NCI-H69 (cell line): ENCODE measurements at regions not wholly inside any gene's neighbourhood (a gene's known extent, or its start where the extent isn't known, plus 50 kb on each side); places are given as distances from the start of the nearest gene placed in this dataset.
"Not testable (repeated sequence)": the region's sequence is repeated elsewhere in the genome, so short reads cannot be mapped to it uniquely, and the experiment has no call there.

Experiments used
- DNase-seq: peaks from one replicate; lab custom pipeline; 2025; lab: John Stamatoyannopoulos, UW

DNA sequence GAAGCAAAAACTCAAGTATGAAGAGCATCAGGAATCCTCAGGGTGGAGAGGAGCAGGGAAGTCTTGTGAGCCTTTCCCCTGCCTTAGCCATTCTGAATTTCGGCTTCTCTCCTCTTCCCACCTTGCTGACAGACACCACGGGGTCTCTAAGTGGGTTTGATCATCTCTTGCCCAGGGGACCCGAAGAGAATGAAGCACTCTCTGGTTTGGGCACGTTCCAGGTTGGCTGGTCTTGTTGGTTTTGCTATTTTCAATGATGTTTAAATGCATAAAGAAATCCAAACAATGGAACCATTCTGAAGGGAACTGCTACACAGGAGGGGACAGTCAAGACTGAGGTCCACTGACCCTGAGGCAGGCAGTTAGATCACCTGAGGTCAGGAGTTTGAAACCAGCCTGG lies 131.7 kb downstream of the PXDC1 start:
- DNase-seq: no peak

GRCh38 chr6:3619201-3619600 lies 132.3 kb downstream of the PXDC1 start:
- DNase-seq: no peak

- DNase-seq: no peak
These were observed 132.9 kb downstream of the PXDC1 start for GRCh38 chr6:3618642-3619041.

DNA sequence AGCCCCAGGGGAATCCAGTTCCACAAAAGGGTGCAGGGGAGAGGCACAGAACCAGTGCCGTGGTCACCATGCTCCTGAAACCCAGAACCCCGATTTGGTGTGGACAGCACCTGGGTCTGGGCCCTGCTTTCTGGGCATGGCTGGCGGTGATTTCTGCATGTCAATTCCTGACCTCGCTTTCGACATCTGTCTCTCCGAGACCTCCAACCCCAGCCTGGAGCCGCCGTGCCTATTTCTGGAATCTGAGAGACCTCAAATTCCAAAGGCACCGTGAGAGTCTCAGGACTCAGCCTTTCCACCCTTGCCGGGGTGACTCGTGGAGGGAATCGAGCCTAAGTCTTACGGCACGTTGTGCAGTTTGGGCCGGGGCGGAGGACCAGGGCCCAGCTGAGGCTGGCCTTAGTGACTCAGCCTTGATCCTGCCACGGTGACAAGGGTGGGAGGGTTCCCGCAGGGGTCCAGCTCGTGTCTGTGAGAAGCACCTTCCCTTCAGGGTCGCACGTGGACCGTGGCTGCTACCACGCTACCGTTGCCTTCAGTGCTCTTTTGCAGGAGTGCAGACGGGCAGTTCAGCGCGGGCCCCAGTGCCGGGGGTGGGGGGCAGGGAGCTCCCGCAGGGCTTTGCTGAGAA lies 133.7 kb downstream of the PXDC1 start:
- no peak for DNase-seq

DNA sequence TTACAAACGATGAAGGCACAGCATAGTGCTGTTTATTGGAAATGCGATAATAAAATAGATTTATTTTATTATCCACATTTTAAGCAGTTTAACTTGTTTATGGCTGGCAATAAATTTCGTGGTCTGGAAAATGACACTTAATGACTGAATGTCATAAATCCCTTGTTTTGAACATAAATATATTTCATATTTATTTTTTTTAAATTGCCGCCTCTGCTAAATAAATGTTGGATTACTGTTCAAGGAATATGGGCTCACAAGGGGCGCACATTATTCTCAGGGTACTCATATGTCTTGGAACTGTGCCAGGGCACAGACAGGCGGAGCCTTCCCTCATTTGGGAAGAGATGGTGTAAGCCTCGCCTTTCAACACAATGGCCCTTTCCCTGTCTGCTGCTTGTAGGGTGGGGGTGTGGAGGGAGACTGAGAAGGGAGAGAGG lies 134.3 kb downstream of the PXDC1 start:
- peak; percentile 68 for DNase-seq

DNA sequence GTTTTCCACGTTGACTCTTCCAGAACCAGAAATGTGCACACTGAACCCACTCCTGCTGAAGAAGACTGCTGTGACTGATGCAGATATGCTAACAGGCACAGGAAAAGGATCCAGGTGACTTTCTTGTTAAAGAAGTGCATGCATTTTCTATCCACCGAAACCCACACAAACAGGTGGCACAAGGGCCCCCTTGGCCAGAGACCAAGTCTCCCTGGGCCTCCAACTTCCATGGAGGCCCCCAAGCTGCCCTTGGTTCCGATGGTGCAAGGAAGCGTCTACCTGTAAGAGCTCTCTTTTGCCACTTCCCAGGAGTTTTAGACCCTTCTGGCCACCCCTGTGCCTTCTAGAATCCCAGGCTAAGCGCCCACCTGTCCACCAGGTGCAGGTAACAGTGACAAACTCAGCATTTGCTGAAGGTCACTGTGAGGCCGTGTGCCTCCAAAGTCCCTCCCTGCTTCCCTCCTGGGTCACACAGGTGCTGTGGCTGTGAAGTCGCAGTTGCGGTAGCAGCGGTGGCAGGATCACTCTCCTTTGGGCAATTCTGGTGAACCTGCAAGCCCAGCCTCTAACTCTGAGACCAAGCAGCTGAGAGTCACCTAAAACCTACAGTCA lies 134.8 kb downstream of the PXDC1 start:
- DNase-seq: peak; percentile 32

- peak; percentile 21 for DNase-seq
These were observed 135.8 kb downstream of the PXDC1 start for GRCh38 chr6:3615391-3616380.

DNA sequence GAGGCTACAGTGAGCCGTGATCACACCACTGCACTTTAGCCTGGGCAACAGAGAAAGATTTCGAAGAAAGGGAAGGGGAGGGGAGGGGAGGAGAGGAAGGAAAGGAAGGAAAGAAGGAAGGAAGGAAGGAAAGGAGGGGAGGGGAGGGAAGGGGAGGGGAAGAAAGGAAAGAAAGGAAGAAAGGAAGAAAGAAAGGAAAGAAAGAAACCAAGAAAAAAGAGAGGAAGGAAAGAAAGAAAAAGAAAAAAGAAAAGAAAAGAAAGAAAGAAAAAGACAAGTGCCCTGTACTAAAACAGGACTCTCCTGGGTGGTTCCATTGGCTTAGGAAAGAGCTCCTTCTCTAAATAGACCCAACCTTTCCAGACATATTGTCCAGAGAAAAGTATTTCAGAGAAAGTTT lies 136.6 kb downstream of the PXDC1 start:
- no peak for DNase-seq

- DNase-seq: not testable (repeated sequence)
These were observed 137.9 kb downstream of the PXDC1 start for GRCh38 chr6:3613565-3613964.

GRCh38 chr6:3612341-3613041 lies 139.0 kb downstream of the PXDC1 start:
- DNase-seq: peak; percentile 98

DNA sequence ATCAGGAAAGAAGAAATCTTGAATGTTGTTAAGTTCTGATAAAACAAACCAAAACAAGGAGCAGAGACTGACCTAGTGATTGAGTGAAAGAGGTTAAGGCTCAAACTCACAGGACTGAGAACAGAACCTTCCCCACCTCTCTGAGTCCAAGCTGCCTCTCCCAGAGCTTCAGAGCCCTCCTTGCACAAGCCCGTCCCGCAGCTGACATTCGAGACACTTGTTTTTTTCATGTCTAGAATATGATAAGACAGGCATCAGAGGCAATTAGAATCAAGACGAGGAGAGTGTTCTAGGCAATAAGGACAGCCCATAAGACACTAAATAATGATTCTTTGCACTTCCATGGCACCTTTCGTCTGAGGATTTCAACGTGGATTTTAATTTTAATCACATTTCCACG lies 140.6 kb downstream of the PXDC1 start:
- no peak for DNase-seq

- peak; percentile 96 for DNase-seq
These were observed 141.3 kb downstream of the PXDC1 start for GRCh38 chr6:3610206-3610605.

DNA sequence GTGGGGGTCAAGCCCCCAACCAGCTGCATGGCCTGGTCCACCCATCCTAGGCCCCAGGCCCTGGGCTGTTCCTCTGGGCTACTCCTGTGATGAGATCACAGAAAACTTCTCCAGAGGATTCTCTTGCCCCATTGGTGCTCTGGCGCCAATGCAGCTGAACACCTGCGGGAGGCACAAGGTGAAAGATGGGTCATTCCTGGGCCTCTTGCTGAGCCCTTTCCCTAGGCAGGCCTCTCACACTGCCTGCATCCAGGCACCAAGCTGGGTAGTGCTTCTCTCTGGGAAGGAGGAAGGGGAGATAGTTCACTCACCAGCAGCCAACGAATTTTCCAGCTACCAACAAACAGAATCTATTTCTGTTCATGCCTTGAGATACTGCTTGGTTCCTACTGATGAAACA lies 142.1 kb downstream of the PXDC1 start:
- DNase-seq: peak; percentile 41

GRCh38 chr6:3608159-3608558 lies 143.4 kb downstream of the PXDC1 start:
- DNase-seq: peak; percentile 94

DNA sequence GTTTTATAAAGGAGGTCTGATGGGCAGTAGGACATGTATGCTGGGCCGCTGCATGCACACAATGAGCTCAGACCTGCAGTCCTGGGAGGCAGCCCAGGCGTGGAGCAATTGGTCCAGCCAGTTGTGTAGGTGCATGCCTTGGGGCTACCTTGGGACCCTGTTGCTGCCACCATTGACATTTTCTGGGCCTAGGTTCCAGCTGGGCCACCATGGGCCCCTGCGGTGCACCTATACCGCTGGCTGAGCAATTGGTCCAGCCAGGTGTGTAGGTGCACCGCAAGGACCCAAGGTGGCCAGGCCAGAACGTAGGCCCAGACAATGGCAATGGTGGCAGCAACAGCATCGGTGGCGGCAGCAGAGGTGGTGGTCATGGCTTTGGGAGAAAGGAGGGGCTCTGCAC lies 143.9 kb downstream of the PXDC1 start:
- DNase-seq: no peak

GRCh38 chr6:3607171-3607570 lies 144.3 kb downstream of the PXDC1 start:
- no peak for DNase-seq

DNA sequence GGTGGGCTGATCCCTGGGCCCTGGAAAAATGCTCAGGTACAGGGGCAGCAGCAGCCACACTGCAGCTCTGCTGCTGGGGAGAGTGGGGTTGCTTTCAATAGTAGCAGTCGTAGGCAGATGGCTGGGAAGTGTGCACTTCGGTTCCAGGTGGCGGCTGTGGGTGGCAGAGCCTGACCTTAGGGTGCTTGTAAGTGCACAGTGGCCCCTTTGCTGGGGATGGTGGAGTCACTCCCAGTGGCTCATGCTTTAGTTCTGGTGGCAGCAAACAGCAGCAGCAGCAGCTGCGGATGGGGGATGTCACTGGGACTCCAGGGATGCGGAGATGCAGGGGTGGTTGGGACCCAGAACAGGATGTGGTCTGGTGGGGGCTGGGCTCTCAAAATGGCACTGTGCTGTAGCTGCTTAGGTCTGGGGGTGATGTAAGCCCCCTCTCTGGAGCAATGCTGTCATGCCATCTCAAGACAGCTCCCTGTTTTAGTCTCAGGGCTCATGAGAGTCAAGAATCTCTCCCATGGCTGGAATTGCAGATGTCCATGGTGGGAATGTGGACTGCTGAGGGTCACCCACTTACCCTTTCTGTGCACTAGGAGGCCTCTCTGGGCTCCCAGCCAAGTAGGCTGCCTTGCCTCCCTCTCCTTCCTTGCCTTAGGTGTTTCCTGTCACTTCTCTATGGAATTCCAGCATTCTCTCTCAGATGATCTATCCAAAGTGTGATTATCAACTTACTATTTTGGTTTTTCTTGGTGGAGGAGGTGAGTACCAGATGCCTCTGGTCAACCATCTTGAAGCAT lies 146.7 kb upstream of the SLC22A23 start:
- peak; percentile 58 for DNase-seq

DNA sequence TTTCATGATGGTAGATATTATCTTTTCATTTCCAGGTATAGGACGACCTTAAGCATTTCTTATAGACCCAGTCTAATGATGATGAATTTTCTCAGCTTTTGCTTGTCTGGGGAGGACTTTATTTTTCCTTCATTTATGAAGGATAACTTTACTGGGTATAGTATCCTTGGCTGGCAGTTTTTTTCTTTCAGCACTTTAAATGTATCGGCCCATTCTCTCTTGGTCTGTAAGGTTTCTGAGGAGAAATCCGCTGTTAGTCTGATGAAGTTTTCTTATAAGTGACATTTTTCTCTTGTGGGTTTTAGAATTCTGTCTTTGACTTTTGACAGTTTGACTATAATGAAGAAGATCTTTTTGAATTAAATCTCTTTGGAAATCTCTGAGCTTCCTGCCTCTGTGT lies 144.7 kb upstream of the SLC22A23 start:
- no peak for DNase-seq

DNA sequence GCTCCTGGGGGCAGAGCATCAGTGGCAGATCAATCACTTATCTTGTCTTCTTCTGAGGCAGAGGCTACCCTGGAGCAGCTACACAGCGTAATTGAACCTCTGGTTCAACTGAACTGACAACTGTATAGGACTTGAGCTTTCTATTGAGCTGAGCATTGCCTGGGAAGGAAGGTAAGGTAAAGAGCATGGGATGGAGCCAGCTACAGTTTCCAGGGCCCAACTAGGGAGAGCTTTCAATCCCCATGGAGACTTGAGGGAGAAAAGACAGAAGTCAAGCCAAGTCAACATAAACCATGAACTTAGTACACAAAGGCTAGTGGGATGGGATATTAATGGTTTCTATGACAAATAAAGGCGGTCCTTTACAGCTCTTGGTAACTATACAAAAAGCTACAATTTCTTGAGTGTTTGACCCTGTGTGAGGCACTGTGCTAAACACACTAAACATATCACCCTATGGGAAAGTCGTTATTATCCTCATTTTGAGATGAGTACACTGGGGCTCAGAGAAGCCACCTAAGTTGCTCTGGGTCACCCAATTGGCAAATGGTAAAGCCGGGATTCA lies 140.7 kb upstream of the SLC22A23 start:
- DNase-seq: no peak

GRCh38 chr6:3596766-3597165 lies 139.9 kb upstream of the SLC22A23 start:
- no peak for DNase-seq

- no peak for DNase-seq
These were observed 137.4 kb upstream of the SLC22A23 start for GRCh38 chr6:3594201-3594600.
